ENCODE measurements at regions not wholly inside any gene's neighbourhood (a gene's known extent, or its start where the extent isn't known, plus 50 kb on each side); places are given as distances from the start of the nearest gene placed in this dataset.

GRCh38 chr6:12379181-12379580, 89.0 kb downstream of the EDN1 start:
- Histone ChIP-seq H3K27me3 (no peaks in the 10 kb centered on the region), H3K4me1 (no peaks in the 10 kb centered on the region), H3K9me3 (no peaks in the 10 kb centered on the region), H3K36me3 (no peaks in the 10 kb centered on the region), H3K27ac (no peak overlapping the region), H3K4me3 (no peak overlapping the region)
- ATAC-seq (no peak), FAIRE-seq (no peak), DNase-seq (no peak)
- 76 to 88% methylated on average over 1 of the region's 1 CpG for WGBS, 2 donors
- no peak for TF ChIP-seq CTCF (IDR thresholded peaks at IDR 0.05)
- intact Hi-C loops (cut with DNase I) = no loop called here

DNA sequence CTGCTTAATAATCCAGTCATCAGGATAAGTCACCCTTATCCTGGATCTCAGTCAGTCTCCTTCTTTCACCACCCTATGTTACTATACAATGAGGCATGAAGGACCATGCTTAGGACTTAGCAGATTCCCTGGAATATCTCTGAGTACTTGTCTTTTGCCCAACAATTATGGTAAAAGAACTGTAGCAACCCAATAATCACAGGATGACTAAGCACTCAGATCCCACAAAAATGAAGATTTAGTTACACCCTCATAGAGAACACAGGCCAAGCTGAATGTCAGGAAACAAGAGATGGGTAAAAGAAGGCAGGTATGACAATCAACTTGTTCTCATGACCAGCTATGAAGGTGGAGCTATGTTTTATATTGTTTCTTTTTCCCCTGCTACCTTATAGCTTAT, 91.4 kb downstream of the EDN1 start:
- Histone ChIP-seq H3K4me3 (no peak overlapping the region), H3K4me1 (no peaks in the 10 kb centered on the region), H3K27ac (no peak overlapping the region), H3K36me3 (no peaks in the 10 kb centered on the region), H3K9me3 (no peaks in the 10 kb centered on the region), H3K27me3 (no peaks in the 10 kb centered on the region)
- no peak for TF ChIP-seq CTCF (IDR thresholded peaks at IDR 0.05)
- ATAC-seq (no peak), DNase-seq (no peak), FAIRE-seq (no peak)
- intact Hi-C loops (cut with DNase I) = no loop called here

DNA sequence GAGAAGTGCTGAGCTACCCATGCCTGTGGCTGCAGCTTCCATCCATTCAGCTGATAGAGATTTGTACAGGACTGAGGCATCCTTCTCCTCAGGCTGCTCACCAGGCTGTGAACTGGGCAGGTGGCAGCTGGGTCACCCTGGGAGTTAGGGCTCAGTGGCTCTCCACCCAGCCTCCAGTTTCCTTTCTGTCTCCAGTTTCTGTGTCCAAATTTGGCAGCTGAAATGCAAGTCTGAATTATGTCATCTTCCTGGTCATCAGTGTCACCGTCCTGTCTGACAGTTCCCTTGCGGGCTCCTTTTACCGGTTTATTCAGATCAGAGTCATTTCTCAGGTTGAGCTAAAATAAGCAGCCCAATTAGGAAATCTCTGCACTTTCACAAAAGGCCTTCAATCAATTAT, 93.3 kb downstream of the EDN1 start:
- intact Hi-C loops (cut with DNase I) = no loop called here
- no peak for DNase-seq
- ATAC-seq = no peak
- Histone ChIP-seq H3K27me3 (no peaks in the 10 kb centered on the region), H3K4me3 (no peak overlapping the region), H3K4me1 (no peaks in the 10 kb centered on the region), H3K27ac (no peak overlapping the region), H3K9me3 (no peaks in the 10 kb centered on the region), H3K36me3 (no peaks in the 10 kb centered on the region)
- FAIRE-seq = no peak
- 92 to 93% methylated on average over 3 of the region's 3 CpGs for WGBS, 2 donors
- no peak for TF ChIP-seq CTCF (IDR thresholded peaks at IDR 0.05)

- Histone ChIP-seq H3K9me3 (no peaks in the 10 kb centered on the region), H3K27me3 (no peaks in the 10 kb centered on the region), H3K36me3 (no peaks in the 10 kb centered on the region), H3K27ac (no peak overlapping the region), H3K4me3 (no peak overlapping the region), H3K4me1 (no peaks in the 10 kb centered on the region)
- no peak for DNase-seq
- intact Hi-C loops (cut with DNase I) = no loop called here
- no peak for FAIRE-seq
- ATAC-seq = no peak
- TF ChIP-seq CTCF (IDR thresholded peaks at IDR 0.05) = no peak
- 17 to 27% methylated on average over 2 of the region's 2 CpGs for whole genome bisulfite sequencing, 2 donors
Observed at GRCh38 chr6:12384357-12384912, 94.3 kb downstream of the EDN1 start.

DNA sequence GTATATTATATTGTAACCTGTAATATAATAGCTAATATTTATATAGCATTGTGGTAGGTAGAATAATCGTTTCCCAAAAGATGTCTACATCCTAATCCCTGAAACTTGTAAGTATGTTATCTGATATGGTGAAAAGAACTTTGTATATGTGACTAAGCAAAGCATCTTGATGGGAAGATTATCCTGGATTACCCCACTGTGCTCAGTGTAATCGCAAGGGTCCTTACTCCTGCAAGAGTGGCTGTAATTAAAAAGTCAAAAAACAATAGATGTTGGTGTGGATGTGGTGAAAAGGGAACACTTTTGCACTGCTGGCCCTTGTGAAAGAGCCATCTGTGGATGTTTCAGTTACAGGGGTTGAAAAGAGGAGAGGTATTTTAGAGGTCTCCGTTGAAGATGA, 95.2 kb downstream of the EDN1 start:
- Histone ChIP-seq H3K36me3 (no peaks in the 10 kb centered on the region), H3K9me3 (no peaks in the 10 kb centered on the region), H3K4me3 (no peak overlapping the region), H3K4me1 (no peaks in the 10 kb centered on the region), H3K27ac (no peak overlapping the region), H3K27me3 (no peaks in the 10 kb centered on the region)
- no peak for TF ChIP-seq CTCF (IDR thresholded peaks at IDR 0.05)
- 76 to 82% methylated on average over 3 of the region's 3 CpGs for WGBS, 2 donors
- ATAC-seq (no peak), DNase-seq (no peak), FAIRE-seq (no peak)
- intact Hi-C loops (cut with DNase I) = no loop called here

Data from pancreas (tissue), 10 donors.